GM18909 (cell line): ENCODE measurements at regions not wholly inside any gene's neighbourhood (a gene's known extent, or its start where the extent isn't known, plus 50 kb on each side); places are given as distances from the start of the nearest gene placed in this dataset.

Experiments used
- ATAC-seq: cut with Tn5 transposase; IDR thresholded peaks from one replicate; pipeline ENCODE4 v1.9.1; 2021; ENCODE audit warnings: mild to moderate bottlenecking; ENCODE audit not compliant: unreplicated experiment, poor library complexity

DNA sequence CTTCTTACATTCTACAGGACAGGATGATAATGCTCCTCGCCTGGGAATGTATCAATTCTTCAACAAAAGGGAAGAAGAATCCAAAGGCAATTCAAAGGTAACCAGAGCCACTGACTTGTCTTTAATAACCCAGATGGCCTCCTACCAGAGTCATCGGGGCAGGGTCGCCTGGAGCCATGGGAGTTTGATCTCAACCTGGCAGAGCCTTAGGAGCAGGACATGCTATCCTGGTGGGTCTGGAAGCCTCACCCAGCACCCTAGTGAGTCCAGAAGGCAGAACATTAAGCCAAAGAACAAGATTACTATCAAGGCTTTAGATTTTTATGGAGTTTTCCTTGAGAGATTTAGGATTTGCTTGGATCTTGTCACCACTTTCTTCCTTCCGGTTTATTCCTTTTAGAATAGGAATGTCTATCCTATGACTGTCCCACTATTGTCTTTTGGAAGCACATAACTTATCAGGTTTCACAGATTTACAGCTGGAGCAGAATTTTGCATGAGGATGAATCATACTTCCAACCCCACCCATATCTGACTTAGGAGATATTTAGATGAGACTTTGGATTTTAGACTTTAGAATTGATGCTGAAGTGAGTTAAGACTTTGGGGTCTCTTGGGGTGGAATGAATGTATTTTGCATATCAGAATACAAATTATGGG, 330.3 kb upstream of the GOLIM4 start:
- no peak for ATAC-seq

DNA sequence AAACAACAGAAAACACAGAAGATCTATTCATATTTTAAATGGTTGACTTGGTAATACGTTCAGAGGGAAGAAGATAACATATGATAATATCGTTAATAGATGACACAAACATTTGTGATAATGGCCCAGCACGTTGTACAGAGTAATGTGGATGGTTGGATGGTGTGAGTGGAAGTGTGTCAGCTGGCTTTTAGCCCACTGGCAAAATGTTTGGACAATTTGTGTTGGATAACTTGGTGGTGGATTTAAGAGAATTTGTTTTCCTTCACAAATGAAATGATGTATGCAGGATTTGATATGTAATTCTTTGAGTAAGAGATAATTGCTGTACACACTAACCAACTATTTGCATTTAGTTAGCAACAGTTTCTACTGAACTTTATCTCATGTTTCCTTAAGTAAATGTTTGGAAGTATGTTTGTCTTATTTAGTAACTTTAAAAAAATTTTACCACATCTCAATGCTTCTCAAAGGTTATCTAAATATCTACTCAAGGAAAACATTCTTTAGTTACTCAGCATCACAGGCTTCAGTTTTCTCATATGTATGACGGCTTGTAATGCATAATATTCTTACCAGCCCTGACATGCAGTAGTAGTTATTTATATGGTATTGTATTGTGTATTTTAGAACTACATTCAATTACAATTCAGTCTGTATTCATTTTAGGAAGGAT, 328.5 kb upstream of the GOLIM4 start:
- no peak for ATAC-seq

- no peak for ATAC-seq
Observed at GRCh38 chr3:168422843-168423242, 327.1 kb upstream of the GOLIM4 start.

DNA sequence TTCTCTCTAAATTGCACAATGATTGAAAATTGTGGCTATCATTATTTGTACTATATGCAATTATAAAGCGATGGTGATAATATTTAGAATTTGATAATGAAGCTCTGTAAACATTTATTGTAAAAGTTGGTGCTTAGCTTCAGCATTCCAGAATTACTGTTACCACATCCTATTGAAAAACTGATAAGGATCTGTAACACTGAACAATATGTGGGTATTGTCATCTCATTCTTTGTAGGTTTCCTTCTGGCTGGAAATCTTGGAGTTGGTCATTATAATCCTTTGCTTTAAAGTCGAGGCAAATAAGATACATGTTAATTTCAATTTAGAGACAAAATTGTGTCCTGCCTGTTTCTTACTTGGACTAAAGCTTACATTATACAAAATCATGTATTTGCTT, 323.4 kb upstream of the GOLIM4 start:
- ATAC-seq: no peak

DNA sequence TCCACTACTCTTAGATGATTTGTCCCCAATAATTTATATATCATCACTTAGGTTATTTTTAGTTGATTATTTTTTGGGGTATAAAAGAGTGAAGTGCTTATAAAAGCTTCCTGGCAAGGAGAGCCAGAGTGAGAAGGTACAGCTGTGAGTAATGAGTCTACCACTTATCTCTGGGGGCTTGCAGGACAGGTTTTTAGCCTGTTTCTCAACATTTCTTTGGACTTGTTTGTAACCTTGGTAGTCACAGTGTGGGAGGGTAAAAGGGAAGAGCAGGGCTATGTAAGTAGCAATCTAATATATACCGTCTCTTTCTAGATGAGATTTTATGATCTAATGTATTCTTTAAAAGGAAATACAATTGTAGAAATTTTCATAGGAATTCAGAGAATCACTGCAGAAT, 321.3 kb upstream of the GOLIM4 start:
- no peak for ATAC-seq

GRCh38 chr3:168416446-168416845, 320.7 kb upstream of the GOLIM4 start:
- ATAC-seq: no peak

DNA sequence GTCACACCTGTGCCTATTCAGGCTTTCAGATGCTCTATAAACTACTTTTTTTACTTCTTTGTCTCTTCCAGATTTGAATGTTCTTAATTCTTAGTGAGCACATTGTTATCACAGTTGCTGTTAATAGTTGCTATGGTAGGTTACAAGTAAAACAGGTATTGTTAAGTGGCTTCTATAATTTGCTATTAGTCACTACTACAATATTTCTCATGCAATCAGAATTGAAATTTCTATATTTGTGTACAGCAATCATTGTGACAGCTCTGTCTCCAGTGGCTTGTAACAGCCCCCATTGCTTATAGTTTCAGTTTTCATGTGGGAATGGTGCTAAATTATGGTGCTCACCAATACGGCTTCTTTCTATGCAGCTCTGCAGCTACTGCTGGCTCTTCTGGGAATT, 318.4 kb upstream of the GOLIM4 start:
- ATAC-seq: no peak

DNA sequence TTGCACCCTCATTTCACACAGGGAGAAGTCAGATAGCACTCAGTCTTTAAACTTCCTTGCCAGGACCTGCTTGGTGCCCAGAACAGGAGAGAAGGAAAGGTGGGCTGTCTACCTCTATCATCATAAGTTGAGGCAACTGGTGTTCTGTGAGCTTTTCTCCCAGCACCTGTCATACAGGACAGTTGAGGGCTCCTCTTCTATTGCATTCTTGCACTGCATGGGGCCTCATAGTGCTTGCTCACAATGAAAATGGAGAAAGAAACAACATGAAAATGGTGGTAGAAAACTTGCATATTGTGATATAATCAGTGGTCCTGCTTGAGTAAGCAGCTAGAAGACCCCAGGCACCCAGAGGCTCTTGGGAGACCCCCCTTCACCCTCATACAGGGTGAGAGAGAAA, 311.7 kb upstream of the GOLIM4 start:
- ATAC-seq: no peak

- ATAC-seq: no peak
Observed at GRCh38 chr3:168405288-168405687, 309.6 kb upstream of the GOLIM4 start.

GRCh38 chr3:168398371-168399025, 302.8 kb upstream of the GOLIM4 start:
- ATAC-seq: no peak

DNA sequence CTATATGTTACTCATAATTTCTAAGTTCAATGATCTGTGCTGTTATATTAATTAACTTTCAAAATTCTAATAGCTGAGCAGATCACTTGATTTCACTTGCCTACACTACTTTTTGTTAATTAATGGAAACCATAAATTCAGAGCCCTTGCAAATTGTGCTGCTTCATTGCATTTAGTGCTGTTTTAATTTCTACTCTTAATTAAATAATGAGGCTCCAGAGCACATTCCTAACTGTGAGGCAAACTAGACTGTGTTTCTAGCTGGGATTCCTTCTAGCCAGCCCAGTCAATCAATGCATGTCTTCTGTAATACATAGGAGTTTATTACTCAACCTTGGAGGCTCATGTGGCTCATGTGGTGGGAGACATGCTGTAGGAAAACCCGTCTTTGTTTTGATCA, 301.1 kb upstream of the GOLIM4 start:
- no peak for ATAC-seq

DNA sequence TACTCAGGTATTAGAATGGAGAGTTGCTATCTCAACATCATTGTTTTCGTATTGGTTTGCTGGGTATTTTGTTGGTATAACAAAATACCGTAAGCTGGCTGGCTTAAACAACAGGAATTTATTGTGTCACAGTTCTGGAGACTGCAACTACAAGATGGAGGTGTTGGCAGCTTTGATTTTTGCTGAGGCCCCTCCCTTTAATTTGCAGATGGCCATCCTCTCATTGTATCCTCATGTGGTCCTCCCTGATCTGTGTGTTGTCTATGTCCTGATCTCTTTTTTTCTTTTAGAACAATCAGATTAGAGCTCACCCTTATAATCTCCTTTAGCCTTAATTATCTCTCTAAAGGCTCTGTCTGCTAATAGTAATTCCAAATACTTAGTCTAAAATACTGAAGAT, 299.8 kb upstream of the GOLIM4 start:
- no peak for ATAC-seq

DNA sequence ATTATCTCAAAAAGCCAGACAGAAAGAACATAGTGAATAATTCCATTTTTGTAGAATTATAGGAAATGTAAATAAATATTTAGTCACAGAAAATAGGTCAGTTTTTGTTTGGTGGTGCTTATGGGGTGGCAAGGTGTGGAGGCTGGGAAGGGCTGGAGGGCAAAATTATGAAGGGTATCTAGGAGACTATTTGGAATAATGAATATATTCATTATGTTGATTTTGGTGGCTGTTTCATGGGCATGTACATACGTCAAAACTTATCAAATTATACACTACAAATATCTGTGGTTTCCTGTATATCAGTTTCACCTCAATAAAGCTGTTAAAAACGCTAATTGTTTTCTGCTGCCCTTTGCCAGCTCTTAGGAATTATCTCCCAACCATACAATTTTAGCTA, 298.7 kb upstream of the GOLIM4 start:
- ATAC-seq: no peak

GRCh38 chr3:168386301-168386700, 290.6 kb upstream of the GOLIM4 start:
- no peak for ATAC-seq

GRCh38 chr3:168384990-168385389, 289.3 kb upstream of the GOLIM4 start:
- ATAC-seq: no peak

DNA sequence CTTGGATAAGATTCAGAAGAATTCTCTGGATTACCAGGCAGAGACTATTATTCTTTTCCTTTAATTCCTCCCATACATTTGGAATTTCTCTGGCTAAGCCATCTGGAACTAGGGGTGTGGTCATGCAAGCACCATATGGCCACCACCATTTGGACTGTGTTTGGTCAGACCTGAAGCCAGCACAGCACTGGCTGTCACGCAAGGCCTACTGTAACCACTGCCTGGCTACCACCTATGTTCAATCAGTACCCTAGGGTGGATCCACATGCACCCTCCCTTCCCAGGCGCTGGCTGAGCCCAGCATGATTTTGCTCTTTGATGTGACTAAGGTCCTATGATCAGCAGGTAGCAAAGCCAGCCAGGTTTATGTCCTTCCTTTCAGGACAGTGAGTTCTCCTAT, 287.8 kb upstream of the GOLIM4 start:
- no peak for ATAC-seq

DNA sequence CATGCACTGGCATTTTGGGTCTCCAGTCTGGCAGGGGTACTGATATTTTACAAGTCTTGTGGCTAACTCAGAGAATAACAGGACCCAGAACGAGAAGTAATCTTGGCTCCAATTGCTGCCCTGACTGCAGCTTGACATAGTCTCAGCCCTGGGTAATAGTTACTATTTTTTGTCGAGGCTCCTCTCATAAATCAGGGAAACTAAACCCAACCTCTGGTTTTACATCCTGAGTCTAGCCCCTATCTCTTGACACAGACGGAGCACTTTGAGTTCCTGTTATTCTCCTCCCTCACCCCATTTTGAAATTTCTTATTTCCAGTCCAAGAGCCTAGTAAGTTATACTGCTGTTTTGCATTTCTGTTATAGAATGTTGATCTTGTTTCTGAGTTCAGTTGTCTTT, 276.1 kb upstream of the GOLIM4 start:
- no peak for ATAC-seq

DNA sequence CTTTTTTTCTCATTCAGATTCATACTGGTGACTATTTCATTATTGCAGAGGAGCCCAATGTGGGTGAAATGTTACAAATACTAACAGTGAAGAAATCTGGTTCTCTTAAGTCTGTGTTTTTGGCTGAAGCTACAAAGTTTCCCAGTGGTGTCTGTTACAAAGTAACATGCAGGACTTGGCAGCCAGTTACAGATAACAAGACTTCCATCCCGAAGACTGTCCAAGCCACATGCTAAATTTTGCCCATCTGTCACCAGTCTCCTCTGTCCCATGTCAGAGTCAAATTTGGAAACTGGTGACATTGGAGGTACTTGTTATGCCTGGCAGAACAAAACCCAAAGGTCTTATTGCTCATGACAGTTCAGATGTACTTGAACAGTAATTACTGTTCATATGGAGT, 269.2 kb upstream of the GOLIM4 start:
- ATAC-seq: no peak

GRCh38 chr3:168362661-168363247, 267.0 kb upstream of the GOLIM4 start:
- no peak for ATAC-seq

DNA sequence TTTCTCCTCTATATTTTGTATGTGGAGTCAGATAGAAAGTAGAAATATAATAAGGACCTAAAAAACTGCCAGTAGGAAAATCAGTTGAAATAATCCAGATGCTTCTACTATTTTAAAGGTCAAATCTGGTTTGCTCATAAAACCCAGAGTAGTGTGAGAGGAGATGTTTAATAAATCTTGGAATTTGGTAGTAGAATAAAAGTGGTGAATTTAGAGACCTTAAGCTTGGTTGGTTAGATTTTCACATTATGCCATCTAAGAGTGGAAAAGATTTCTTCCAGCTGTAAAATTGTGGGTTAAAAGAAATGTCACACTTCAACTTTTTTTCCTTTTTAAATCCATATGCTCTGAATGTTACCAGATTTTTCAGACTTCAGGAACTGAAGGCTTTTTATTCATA, 266.4 kb upstream of the GOLIM4 start:
- no peak for ATAC-seq

- no peak for ATAC-seq
Observed at GRCh38 chr3:168360993-168361392, 265.3 kb upstream of the GOLIM4 start.
